ENCODE measurements at regions not wholly inside any gene's neighbourhood (a gene's known extent, or its start where the extent isn't known, plus 50 kb on each side); places are given as distances from the start of the nearest gene placed in this dataset.

DNA sequence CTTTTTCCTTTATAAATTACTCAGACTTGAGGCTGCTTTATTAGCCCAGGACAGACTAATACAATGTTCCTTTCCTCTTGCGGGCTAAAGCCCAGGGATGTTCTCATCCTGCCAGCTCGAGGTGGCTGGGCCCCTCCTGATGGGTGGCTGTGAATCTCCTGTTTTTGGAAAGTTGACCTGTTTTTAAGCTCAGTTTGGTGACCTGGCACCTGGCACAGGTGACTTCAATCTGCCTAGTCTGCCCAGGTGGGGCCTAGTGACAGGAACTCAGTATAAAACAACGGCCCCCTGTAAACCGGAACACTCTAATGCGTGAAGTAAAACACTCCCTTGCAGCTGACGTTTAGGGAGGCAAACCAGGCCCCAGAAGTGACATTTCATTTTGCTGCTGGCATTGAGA is 92.7 kb upstream of the SNTG2 start:
- DNase-seq, result no peak

DNA sequence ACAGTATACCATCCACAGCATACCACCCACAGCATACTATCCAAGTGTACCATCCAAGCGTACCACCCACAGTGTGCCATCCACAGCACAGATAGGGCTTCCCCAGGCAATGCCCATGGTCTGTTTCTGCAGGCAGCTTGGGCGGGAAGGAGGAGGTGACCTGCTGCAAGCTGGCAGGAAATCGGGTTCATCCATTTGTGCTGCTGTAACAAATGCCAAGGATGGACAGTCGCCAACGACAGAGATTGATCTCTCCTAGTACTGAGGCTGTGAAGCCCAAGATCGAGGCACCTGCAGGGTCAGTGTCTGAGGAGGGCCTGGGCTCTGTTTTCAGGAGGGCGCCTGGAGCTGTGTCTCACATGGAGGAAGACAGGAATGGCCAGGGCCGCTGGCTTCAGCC is 93.6 kb upstream of the SNTG2 start:
- DNase-seq, result no peak

DNA sequence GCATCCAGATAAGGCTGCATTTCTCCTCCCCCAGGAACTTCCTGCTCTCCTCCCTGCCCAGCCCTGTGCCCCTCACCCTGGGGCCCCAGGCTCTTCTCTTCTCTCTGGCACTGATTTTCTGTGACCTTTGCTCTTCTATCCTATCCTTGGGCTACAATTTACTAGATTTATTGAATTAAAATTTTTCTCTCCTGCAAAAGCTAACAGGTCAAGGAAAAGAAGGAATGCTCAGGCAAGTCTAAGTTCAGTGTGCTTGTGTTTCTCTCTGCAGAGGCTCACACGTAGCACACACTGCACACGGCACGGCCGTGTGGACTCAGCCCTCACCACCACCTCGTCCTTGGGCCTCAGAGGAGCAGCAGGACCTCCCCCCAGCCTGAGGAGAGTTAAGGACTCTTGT is 94.2 kb upstream of the SNTG2 start:
- DNase-seq, result no peak

DNA sequence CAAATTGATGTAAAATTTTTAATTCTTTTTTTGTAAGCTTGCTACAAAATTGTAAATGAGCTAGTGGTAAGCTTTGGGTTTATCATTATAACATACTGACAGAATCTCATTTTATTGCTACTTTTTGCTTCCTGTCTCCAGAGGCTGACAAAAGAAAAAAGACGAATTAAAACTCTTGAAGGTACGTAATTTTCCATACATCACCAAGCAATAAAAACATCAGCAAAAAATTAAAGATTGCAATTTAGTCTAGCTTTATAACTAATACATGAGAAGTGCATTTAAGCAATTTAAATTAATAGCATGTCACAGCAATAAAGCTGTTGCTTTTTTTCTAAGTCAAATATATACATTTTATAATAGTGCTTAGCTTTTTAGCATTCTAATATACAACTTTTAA is 94.6 kb upstream of the SNTG2 start:
- no peak for DNase-seq

DNA sequence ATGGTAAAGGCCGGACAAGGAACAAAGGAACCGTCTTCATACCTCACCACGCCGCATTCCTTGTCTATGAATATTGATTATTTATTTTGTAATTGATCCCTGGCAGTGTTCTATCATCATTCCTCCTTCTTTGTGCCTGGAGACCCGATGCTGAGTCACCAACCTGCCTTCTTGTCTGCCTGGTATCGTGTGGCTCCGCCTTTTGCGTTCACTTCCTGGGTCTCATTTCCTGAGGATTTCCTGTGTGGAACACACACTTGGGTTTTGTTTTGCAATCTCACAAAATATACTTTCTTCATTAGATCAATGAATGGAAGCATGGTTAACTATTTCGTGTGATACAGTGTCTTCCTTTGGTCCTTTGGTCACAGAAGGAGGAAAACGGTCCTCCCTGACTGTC is 95.5 kb upstream of the SNTG2 start:
- DNase-seq, result no peak

DNA sequence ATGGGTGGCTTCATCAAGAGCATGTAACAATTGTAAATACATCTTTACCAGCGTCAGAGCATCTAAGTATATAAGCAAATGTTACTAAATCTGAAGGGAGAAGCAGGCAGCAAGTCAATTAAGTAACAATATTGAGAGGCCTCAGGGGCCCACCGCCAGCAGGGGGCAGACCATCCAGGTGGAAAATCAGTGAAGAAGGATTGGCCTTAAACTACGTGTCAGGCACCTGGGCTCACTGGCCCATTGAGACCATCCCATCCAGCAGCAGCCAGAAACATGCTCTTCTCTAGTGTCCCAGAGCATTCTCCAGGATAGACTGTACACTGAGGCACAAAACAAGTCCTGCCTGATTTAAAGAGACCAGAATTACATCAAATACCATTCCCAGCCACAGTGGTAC is 96.2 kb upstream of the SNTG2 start:
- DNase-seq, result peak; percentile 29

DNA sequence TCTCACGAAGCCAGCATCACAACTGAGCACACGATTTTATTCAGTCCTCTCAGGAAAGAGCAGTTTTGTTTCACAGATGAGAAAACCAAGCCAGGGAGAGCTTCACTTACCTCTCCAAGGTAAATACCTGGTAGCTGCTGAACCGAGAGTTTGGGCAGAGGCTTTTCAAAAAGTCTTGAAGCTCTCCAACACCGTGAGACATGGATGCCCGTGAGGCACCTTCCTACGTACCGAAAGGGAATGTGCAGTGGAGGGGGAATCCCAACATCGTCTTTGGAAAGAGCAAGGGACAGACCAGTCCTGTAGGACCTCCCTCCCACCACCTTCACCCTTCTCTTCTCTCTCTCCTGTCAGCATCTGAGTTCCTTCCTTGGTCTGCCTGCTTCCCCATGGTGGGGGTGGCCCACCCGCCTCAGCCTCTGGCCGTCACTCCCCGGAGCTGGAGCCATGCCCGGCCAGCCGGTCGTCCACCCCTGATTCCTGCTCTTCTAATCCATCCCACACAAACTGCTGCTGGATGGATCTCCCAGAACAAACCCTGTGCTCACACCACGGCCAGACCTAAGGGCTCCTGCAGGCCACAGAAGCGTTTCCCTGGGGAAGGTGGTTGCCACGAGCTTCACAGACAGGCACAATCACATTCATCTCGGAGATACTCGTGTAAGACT is 97.3 kb upstream of the SNTG2 start:
- DNase-seq, result no peak

DNA sequence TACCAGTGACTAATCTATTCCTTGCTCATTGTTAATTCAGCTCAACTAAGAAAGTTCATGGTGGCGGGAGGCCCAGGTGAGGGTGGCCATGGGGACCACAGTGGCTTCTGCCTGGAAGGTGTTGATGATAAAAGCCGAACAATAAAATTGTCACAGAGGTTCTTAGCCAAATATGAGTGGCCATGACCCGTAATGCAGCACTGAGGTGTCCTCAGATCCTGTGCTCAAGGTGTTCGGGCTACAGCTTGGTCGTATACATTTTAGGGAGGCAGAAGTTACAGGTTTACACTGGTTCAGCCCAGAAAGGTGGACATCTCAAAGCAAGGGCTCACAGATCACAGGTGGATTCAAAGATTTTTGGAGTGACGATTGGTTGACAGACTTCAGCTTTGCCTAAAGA is 98.5 kb upstream of the SNTG2 start:
- DNase-seq, result no peak

DNA sequence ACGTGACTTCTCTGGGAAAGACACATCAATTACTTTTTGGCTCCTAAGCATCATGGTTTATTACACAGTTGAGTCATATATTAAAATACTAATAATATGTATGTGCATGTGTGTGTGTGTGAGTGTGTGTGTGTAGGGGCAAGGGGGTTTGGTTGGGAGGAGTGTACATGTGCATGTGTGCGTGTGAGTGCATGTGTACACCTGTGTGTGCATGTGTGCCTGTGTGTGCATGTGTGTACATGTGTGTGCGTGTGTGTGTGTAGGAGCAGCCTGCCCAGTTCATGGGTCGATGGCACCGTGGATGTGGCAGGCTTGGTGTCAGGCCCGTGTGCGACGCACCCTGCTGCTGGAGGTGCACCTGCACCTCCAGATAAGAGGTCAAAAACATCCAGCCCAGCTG is 99.0 kb upstream of the SNTG2 start:
- DNase-seq, result no peak

DNA sequence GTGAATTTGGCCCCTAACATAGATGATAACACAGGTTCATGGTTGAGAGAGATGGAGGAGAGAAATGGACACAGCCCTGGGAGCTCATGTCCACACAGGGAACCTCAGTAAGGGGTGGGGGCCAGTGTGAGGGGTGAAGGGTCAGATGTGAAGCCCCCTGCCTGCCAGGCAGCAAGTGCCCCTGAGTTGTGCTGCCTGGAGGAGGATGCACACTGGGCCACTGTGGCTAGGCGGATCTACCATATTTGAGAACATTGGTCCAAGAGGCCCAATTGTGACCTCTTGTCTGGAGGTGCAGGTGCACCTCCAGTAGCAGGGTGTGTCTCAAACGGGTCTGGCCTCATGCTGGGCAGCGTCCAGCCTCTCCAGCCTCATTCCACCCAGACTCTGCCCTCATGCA is 99.6 kb upstream of the SNTG2 start:
- no peak for DNase-seq

DNA sequence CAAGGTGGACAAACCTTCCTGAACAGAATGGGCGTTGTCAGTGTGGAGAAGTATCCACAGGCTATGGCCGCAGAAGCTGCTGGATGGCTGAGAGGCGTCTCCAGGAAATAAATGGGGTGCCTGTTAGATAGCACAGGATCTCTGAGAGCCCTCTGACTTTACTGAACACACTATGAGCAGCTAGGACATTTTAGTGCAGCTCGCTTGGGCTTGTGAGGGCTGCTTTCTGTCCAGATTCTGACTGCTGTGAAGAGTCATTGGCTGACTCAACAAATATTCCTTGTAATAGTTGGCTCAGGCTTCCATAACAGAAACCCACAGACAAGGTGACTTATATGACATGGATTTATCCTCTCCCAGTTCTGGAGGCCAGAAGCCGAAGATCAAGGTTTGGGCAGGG is 100.2 kb upstream of the SNTG2 start:
- no peak for DNase-seq

DNA sequence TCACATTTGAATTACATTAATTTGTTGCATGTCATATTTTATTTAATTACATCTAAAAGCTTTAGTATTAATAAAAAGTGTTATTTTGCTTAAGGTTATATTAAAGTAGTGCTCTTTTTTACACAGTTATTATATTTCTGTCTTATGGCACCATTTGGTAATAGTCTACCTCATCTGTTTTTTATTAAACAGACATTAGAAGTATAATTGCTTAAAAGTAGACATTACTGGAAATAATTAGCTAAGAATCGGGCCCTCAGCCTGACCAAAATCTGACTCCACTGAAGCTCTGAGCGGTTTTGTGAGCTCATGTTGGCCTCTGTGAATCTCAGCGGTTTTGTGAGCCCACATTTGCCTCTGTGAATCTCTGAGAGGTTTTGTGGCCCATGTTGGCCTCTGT is 102.5 kb upstream of the SNTG2 start:
- no peak for DNase-seq

DNA sequence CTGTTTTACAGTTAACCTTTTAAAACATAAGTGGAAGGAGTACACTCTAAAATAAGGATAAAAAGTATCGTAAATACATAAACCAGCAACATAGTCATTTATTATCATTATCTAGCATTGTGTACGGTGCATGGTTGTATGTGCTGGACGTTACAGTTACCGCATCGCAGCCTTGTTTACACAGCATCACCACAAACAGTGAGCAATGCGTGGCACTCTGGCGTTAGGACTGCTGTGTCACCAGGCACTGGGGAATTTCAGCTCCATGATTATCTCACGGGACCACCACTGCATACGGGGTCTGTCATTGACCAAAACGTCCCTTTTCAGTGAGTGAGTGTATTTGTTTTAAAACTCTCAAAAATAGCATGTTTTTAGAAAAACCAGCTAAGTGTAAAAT is 103.0 kb upstream of the SNTG2 start:
- no peak for DNase-seq

DNA sequence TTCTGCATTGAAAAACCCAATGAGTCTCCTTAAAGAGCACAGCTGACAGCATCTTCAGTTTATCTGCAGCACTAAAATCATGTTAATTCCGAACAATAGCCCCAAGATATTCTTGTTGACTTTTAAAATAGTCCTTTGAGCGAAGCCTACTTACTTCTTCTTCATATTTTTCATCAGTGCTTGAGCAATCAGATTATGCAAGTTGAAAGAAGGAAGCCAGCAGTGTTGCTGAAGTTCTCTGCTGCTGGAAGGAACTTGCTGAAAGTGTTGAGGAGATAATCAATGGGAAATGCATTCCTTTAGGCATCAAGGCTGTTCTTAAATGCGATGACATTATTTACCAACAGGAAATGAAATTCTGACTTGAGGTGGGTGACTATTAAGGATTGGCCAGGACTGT is 105.9 kb upstream of the SNTG2 start:
- DNase-seq, result no peak

DNA sequence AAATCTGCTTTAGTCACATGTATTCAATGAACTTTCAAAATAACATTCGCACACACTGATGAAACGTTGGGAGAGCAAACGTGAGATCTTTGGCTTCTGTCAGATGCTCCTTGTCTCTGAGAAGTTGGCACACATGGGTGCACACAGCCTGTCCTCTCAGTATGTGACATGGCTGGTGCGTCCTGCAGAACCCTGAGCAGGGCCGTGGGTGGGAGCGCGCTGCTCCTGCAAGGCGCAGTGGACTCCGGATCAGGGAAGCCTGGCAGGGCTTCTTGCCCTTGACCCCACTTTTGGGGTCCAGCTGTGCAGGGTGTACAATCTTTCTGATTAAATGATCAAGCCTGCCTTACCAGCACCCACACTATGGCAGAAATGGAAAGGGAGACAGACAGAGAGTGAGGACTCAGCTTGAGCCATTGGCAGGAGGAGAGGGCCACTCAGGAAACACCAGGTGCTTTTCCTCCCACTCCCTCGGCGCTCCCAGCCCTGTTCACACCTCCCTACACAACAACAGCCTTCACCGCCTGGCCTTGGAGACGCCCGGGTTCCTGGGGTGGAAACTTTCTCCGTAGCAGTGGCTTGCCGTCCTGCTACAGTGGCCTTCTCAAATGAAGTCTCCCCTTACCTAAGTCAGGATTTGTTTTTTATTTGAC is 108.4 kb upstream of the SNTG2 start:
- DNase-seq, result no peak

DNA sequence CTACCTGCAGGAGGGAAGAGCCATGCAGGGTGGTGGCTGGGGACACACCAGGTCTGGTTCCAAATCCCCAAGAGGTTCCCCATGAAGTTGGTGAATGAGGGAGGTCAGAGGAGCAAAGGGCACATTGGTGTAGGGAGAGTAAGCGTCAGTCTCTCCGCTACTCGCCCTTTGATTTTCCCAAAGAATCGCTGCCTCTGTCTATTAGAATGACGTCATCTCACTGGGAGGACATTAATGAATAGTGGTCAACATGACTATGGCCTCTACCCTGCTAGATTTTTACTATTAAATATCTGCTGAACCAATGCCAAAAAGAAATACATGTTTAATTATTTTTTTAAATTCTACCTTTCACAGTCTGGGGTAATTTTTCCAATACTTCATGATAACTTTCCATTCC is 109.6 kb upstream of the SNTG2 start:
- no peak for DNase-seq

DNA sequence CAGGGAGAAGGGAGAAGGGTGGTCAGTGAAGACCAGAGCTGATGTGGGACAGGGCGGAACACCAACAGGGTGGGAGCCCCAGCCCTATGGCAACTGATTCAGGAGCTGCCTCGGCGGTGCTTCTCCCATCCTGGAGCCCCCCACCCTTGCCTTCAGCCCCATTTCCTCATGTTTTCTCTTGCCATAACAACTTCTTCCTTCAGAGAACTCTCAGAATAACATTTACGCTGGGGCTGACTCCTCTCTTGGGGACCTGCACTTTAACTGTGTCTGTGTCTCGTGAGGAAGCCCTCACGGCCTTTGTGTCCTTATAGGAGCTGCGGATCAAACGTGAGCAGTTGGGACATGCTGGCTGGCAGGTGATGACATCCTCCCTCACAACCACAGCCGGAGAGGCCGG is 116.4 kb upstream of the SNTG2 start:
- no peak for DNase-seq

DNA sequence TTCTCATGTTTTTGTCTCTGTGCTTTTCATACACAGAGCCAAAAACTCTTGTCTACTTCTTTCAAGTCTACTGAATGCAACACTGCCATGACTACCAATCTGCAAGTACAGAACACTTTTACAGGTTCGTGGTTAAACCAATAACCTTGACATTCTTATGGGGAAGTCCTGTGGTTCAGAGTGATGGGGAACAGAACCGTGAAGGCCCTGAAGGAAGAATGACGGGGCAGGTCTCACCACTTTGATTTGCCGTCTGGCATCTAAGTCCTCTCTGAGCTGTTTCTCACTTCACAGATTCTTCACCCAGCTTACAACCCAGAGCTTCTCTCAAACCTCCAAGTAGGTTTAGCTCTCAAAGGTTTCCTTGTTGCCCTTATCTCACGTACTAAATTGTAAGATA is 117.5 kb upstream of the SNTG2 start:
- DNase-seq, result no peak

DNA sequence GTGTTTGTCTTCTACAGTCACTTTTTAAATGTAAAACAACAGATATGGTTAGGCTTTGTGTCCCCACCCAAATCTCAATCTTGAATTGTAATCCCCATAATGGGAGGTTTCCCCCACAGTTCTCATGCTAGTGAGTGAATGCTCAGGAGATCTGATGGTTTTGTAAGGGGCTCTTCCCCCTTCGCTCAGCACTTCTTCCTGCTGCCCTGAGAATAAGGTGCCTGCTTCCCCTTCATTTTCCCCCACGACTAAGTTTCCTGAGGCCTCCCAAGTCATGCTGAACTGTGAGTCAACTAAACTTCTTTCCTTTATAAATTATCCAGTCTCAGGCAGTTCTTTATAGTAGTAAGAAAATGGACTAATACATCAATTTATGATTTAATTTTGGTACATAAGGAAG is 118.0 kb upstream of the SNTG2 start:
- no peak for DNase-seq

DNA sequence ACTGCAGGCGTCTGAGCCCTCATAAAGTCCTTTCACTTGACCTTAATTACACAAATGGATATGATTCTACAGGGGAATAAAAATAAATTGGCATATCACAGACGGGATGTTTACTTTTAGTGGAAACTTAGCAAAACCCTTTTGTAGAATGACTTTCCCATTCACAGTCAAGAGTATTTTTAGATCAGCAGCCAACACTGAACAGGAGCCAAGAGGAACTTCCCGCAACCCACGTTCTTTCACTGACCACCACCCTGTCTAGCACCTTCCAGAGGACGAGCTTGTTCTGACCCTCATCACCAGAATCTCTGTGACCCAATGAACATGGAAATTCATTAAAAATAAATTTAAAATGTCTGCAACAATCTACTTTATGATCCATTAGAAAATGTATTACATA is 119.0 kb upstream of the SNTG2 start:
- DNase-seq, result no peak

DNA sequence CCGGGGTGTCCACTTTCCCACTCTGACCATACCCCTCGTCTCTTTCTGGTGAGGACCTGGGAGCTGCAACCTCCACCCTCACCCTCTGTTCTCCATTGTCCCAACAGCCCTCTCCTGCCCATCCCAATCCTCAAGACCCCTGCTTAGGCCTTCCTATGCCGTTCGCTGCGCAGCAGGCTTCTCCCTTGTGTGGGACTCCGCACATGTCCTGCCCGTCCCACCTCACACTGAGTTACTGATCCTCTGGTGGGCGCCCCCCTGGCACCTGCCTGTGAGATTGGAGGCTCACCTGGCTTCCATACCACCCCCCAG is 119.5 kb upstream of the SNTG2 start:
- DNase-seq, result no peak

DNA sequence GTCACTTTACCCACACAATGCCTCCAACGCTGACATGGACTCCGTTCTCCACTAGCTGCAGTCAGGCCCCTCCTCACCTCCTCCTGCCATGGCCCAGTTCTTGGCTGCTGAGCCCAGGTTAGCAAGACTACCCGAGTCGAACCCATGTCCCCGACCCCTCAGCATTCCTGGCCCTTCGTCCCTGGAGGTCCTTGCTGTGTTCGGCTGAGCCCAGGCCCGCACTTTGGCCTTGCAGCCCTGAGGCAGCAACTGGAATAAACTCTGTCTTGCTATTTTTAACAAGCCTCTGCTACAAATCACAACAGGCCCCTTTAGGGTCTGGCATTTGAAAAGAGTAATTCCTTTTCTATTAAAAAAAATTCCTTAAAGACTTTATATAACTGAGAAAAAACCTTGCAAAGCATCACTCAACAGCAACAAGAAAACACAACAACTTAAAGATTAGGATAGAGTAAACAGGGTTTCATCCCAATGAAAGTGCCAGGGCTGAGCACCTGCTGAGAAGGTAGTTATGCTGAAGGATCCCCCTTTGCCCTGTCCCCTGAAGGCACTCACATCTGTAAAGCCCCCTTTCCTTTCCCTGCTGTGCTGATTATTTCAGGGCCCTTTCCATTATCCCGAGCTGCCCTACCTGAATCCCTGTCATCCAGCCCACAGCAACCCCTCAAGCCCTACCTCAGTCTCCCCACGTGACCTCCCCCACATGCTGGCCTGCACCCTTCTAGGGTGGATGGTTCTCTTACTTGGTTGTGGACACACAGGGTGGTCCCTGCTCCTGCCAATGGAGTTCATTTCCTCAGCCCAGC is 120.0 kb upstream of the SNTG2 start:
- no peak for DNase-seq

DNA sequence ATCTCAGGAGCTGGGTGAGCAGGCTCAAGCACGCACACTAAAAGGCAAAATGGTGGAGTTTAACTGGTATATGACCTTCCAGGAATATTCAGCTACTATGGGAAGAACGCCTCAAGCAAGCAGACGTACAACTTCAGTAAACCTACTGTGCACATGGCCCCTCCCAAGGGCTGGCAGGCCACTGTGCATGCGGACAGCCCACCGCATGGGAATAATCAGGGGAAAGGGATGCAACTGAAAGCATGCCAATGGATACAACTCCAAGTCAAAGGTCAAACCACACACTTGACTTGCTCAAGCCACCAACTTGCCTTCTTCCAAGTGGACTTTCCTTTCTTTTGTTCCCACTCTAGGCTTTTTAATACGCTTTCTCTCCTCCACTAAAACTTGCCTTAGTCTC is 121.6 kb upstream of the SNTG2 start:
- DNase-seq, result no peak

DNA sequence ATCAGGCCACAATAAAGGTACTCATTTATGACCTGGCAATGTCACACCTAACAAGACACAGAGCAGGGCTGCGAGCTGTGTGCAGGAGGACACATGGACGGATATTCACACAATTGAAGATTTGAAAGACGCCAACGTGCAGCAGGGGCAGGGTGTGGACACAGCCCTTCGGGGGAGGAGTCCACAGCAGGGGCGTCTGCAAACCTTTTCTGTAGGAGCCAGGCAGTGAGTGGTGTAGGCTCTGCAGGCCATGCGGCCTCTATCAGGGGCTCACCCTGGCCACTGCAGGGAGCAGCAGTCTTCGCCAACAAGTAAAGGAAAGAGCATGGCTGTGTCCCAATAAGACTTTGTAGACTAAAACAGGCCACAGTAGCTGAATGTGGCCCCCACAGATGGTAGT is 125.7 kb upstream of the SNTG2 start:
- DNase-seq, result no peak

DNA sequence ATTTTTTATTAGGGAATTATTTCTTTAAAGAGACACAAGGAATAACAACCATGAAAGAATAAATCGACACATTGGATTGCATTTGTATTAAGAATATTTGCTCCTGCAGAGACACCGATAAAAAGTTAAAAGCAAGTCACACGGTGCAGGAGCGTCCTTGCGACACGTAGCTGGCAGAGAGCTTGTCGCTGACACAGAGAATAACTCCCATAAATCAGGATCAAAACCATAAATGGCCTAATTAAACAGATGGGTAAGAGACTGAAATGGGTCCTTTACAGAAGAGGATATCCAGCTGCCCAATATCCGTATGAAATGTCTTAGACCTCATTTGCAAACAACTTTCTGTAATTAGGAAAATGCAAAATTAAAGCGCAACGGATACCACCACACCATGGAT is 126.1 kb upstream of the SNTG2 start:
- no peak for DNase-seq
